HG03354 (cell line): ENCODE measurements at regions not wholly inside any gene's neighbourhood (a gene's known extent, or its start where the extent isn't known, plus 50 kb on each side); places are given as distances from the start of the nearest gene placed in this dataset.
"Not testable (repeated sequence)": the region's sequence is repeated elsewhere in the genome, so short reads cannot be mapped to it uniquely, and the experiment has no call there.

Experiments
- ATAC-seq: cut with Tn5 transposase; IDR thresholded peaks from one replicate; pipeline ENCODE4 v1.9.1; 2021; ENCODE audit warnings: mild to moderate bottlenecking; ENCODE audit not compliant: unreplicated experiment, poor library complexity, severe bottlenecking

GRCh38 chr21:28090546-28090945 is 902.1 kb downstream of the LTN1 start:
- ATAC-seq, result no peak

- ATAC-seq, result no peak
Measured at GRCh38 chr21:28089599-28090441, 902.9 kb downstream of the LTN1 start.

GRCh38 chr21:28086861-28087581 is 905.7 kb downstream of the LTN1 start:
- no peak for ATAC-seq

GRCh38 chr21:28084951-28085350 is 907.7 kb downstream of the LTN1 start:
- no peak for ATAC-seq

- ATAC-seq, result no peak
Measured at GRCh38 chr21:28083350-28083749, 909.3 kb downstream of the LTN1 start.

GRCh38 chr21:28078126-28078525 is 914.6 kb downstream of the LTN1 start:
- no peak for ATAC-seq

- no peak for ATAC-seq
Measured at GRCh38 chr21:28074676-28075075, 918.0 kb downstream of the LTN1 start.

- ATAC-seq, result no peak
Measured at GRCh38 chr21:28072601-28073000, 920.1 kb downstream of the LTN1 start.

- no peak for ATAC-seq
Measured at GRCh38 chr21:28069450-28069923, 923.2 kb downstream of the LTN1 start.

- no peak for ATAC-seq
Measured at GRCh38 chr21:28068455-28069358, 924.0 kb downstream of the LTN1 start.

GRCh38 chr21:28066596-28067387 is 925.9 kb downstream of the LTN1 start:
- no peak for ATAC-seq

- no peak for ATAC-seq
Measured at GRCh38 chr21:28066076-28066475, 926.6 kb downstream of the LTN1 start.

- no peak for ATAC-seq
Measured at GRCh38 chr21:28063241-28064216, 929.1 kb downstream of the LTN1 start.

GRCh38 chr21:28052956-28053355 is 939.7 kb downstream of the LTN1 start:
- ATAC-seq, result not testable (repeated sequence)

- ATAC-seq, result not testable (repeated sequence)
Measured at GRCh38 chr21:28051649-28052048, 941.0 kb downstream of the LTN1 start.

- not testable (repeated sequence) for ATAC-seq
Measured at GRCh38 chr21:28035692-28036091, 957.0 kb downstream of the LTN1 start.

GRCh38 chr21:28034916-28035315 is 957.8 kb downstream of the LTN1 start:
- ATAC-seq, result not testable (repeated sequence)

- not testable (repeated sequence) for ATAC-seq
Measured at GRCh38 chr21:28034334-28034733, 958.3 kb downstream of the LTN1 start.
